Spleen (tissue), 11 donors: ENCODE measurements at regions not wholly inside any gene's neighbourhood (a gene's known extent, or its start where the extent isn't known, plus 50 kb on each side); places are given as distances from the start of the nearest gene placed in this dataset.

Source experiments
- DNase-seq: peaks from one replicate; pipeline ENCODE4 v3.0.0-alpha.2; 2020
- H3K27ac ChIP-seq, 8 donors: fragments of 200-600 bp; sonication (generic) in 7 of 8; 1 replicate in 4 of 8; 2 replicates in 4 of 8; pipeline versions ENCODE4 v1.5.0 to v1.8.0; 2016 to 2021; ENCODE audit warnings: inconsistent platforms in 4 of 8, mild to moderate bottlenecking in 4 of 8, moderate library complexity in 1 of 8
- H3K27me3 ChIP-seq, 7 donors: fragments of 200-600 bp; sonication (generic) in 6 of 7; replicated peaks in 1 of 7; 1 replicate in 4 of 7; 2 replicates in 3 of 7; pipeline versions ENCODE4 v1.5.0 to v1.8.0; 2016 to 2021; ENCODE audit warnings: inconsistent platforms in 3 of 7, mild to moderate bottlenecking in 1 of 7
- H3K36me3 ChIP-seq, 6 donors: fragments of 200-600 bp; sonication (generic) in 5 of 6; 1 replicate in 4 of 6; 2 replicates in 2 of 6; pipeline versions ENCODE4 v1.5.0 to v1.8.0; 2016 to 2021; ENCODE audit warnings: inconsistent platforms in 2 of 6
- H3K4me1 ChIP-seq, 6 donors: fragments of 200-600 bp; sonication (generic) in 5 of 6; 1 replicate in 3 of 6; 2 replicates in 3 of 6; pipeline versions ENCODE4 v1.5.0 to v1.8.0; 2016 to 2021; ENCODE audit warnings: inconsistent platforms in 3 of 6
- H3K4me3 ChIP-seq, 8 donors: fragments of 200-600 bp; sonication (generic) in 7 of 8; 1 replicate in 4 of 8; 2 replicates in 4 of 8; pipeline versions ENCODE4 v1.5.0 to v1.8.0; 2016 to 2021; ENCODE audit warnings: inconsistent platforms in 4 of 8, mild to moderate bottlenecking in 4 of 8, moderate library complexity in 2 of 8
- H3K9me3 ChIP-seq, 8 donors: fragments of 200-600 bp; sonication (generic) in 7 of 8; 1 replicate in 4 of 8; 2 replicates in 4 of 8; pipeline versions ENCODE4 v1.5.0 to v1.8.0; 2016 to 2021; ENCODE audit warnings: inconsistent platforms in 4 of 8
- POLR2A ChIP-seq, 3 donors: fragments of 450-650 bp; IDR thresholded peaks; one replicate each; pipeline ENCODE4 v1.5.1; 2017; ENCODE audit warnings: antibody characterized with exemption in 3 of 3, mild to moderate bottlenecking in 1 of 3
- POLR2AphosphoS5 ChIP-seq, 3 donors: sonication (generic); formaldehyde crosslinking; IDR thresholded peaks; one replicate each; pipeline ENCODE4 v1.5.1; 2017; ENCODE audit warnings: antibody characterized with exemption in 3 of 3
- WGBS, 5 donors: extraction: QIAGEN DNeasy Blood & Tissue Kit in 3 of 5; methylation state at CpG; one replicate each; pipeline versions ENCODE4 v1.1.5 to v1.1.7; 2013 to 2018; 5-methylcytosine and 5-hydroxymethylcytosine counted together
- intact Hi-C: fragments of 100-400 bp; cut with DNase I; formaldehyde crosslinking; loops from one replicate; pipeline ENCODE4 v1.15.0; 2023; ENCODE audit warnings: low total_unique reads
- TF ChIP-seq, protein P1 (sequence below), 11 experiments: fragments of 200-600 bp in 7 of 11; fragments of 450-650 bp in 4 of 11; sonication (generic) in 4 of 11; IDR thresholded peaks in 8 of 11; conservative IDR thresholded peaks in 3 of 11; 1 replicate in 7 of 11; 2 replicates in 4 of 11; pipeline versions ENCODE4 v1.4.0 to v1.8.0; 2016 to 2021; ENCODE audit warnings: antibody characterized with exemption in 11 of 11, inconsistent platforms in 4 of 11, mild to moderate bottlenecking in 1 of 11
- donor health status: healthy with polysubstance abuse.
- donor health status: DM: no; HTN: no; CAD: no; lungs with moderate emphysema.
- donor health status: DM: no; HTN: no; CAD: no.
- donor health status: Bipolar disorder and iron deficiency.
- donor health status: healthy.
- donor health status: DM: no; HTN: no; CAD: no.
- donor health status: DM: yes; HTN: yes; CAD: no.

- no peaks in the 10 kb centered on the region for H3K27me3 ChIP-seq
- H3K36me3 ChIP-seq: no peaks in the 10 kb centered on the region
- H3K27ac ChIP-seq: no peak overlapping the region
- intact Hi-C loops: no loop called here
- no peaks in the 10 kb centered on the region for H3K4me1 ChIP-seq
- peaks cover 0 to 4% (median 0%) of the 10 kb centered on the region in 8 donors for H3K9me3 ChIP-seq
- 65 to 83% (median 70%) methylated on average over 3 of the region's 3 CpGs for WGBS, 5 donors
- H3K4me3 ChIP-seq: no peak overlapping the region
- no peak for TF ChIP-seq POLR2A (IDR thresholded peaks at IDR 0.05)
- DNase-seq: no peak
Observed at GRCh38 chr3:74850381-74850780, 235.9 kb upstream of the CNTN3 start.

GRCh38 chr3:74847093-74847492 is 232.6 kb upstream of the CNTN3 start:
- no peak overlapping the region for H3K27ac ChIP-seq
- H3K36me3 ChIP-seq: no peaks in the 10 kb centered on the region
- no peaks in the 10 kb centered on the region for H3K27me3 ChIP-seq
- no peak for TF ChIP-seq POLR2A (IDR thresholded peaks at IDR 0.05)
- TF ChIP-seq, protein P1, sequence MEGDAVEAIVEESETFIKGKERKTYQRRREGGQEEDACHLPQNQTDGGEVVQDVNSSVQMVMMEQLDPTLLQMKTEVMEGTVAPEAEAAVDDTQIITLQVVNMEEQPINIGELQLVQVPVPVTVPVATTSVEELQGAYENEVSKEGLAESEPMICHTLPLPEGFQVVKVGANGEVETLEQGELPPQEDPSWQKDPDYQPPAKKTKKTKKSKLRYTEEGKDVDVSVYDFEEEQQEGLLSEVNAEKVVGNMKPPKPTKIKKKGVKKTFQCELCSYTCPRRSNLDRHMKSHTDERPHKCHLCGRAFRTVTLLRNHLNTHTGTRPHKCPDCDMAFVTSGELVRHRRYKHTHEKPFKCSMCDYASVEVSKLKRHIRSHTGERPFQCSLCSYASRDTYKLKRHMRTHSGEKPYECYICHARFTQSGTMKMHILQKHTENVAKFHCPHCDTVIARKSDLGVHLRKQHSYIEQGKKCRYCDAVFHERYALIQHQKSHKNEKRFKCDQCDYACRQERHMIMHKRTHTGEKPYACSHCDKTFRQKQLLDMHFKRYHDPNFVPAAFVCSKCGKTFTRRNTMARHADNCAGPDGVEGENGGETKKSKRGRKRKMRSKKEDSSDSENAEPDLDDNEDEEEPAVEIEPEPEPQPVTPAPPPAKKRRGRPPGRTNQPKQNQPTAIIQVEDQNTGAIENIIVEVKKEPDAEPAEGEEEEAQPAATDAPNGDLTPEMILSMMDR (IDR thresholded peaks at IDR 0.05 in 8 of 11, conservative IDR thresholded peaks at IDR 0.05 in 3 of 11): no peak
- TF ChIP-seq POLR2AphosphoS5 (IDR thresholded peaks at IDR 0.05): no peak
- H3K9me3 ChIP-seq: peaks cover 0 to 4% (median 0%) of the 10 kb centered on the region in 8 donors
- H3K4me3 ChIP-seq: no peak overlapping the region
- intact Hi-C loops: no loop called here
- no peaks in the 10 kb centered on the region for H3K4me1 ChIP-seq
- DNase-seq: no peak
- WGBS, 5 donors: 79 to 88% (median 84%) methylated on average over 4 of the region's 4 CpGs

- intact Hi-C loops: no loop called here
- Histone ChIP-seq H3K4me1 (no peaks in the 10 kb centered on the region), H3K9me3 (no peaks in the 10 kb centered on the region), H3K36me3 (no peaks in the 10 kb centered on the region), H3K27ac (no peak overlapping the region), H3K27me3 (no peaks in the 10 kb centered on the region), H3K4me3 (no peak overlapping the region)
- TF ChIP-seq POLR2A (IDR thresholded peaks at IDR 0.05) (no peak), POLR2AphosphoS5 (IDR thresholded peaks at IDR 0.05) (no peak)
- TF ChIP-seq, protein P1 (IDR thresholded peaks at IDR 0.05 in 8 of 11, conservative IDR thresholded peaks at IDR 0.05 in 3 of 11): no peak
- WGBS, 5 donors: 71 to 89% (median 82%) methylated on average over 1 of the region's 1 CpG
- DNase-seq: no peak
Observed at GRCh38 chr3:74845081-74845480, 230.6 kb upstream of the CNTN3 start.

- Histone ChIP-seq H3K4me1 (no peaks in the 10 kb centered on the region), H3K27me3 (no peaks in the 10 kb centered on the region), H3K9me3 (no peaks in the 10 kb centered on the region), H3K27ac (no peak overlapping the region), H3K4me3 (no peak overlapping the region), H3K36me3 (no peaks in the 10 kb centered on the region)
- TF ChIP-seq, protein P1 (IDR thresholded peaks at IDR 0.05 in 8 of 11, conservative IDR thresholded peaks at IDR 0.05 in 3 of 11): no peak
- TF ChIP-seq POLR2A (IDR thresholded peaks at IDR 0.05): no peak
- no peak for TF ChIP-seq POLR2AphosphoS5 (IDR thresholded peaks at IDR 0.05)
- intact Hi-C loops: no loop called here
- WGBS, 5 donors: 50 to 62% (median 57%) methylated on average over 1 of the region's 1 CpG
- no peak for DNase-seq
Observed at GRCh38 chr3:74844428-74844827, 230.0 kb upstream of the CNTN3 start.

GRCh38 chr3:74842649-74843048 is 228.2 kb upstream of the CNTN3 start:
- H3K4me3 ChIP-seq: no peak overlapping the region
- no peak for DNase-seq
- no peak overlapping the region for H3K27ac ChIP-seq
- H3K9me3 ChIP-seq: no peaks in the 10 kb centered on the region
- TF ChIP-seq POLR2AphosphoS5 (IDR thresholded peaks at IDR 0.05): no peak
- TF ChIP-seq, protein P1 (IDR thresholded peaks at IDR 0.05 in 8 of 11, conservative IDR thresholded peaks at IDR 0.05 in 3 of 11): no peak
- TF ChIP-seq POLR2A (IDR thresholded peaks at IDR 0.05): no peak
- 32 to 53% (median 39%) methylated on average over 2 of the region's 2 CpGs for WGBS, 5 donors
- intact Hi-C loops: no loop called here
- H3K36me3 ChIP-seq: no peaks in the 10 kb centered on the region
- no peaks in the 10 kb centered on the region for H3K27me3 ChIP-seq
- H3K4me1 ChIP-seq: no peaks in the 10 kb centered on the region
